Stomach (tissue), 4 donors: ENCODE measurements at regions not wholly inside any gene's neighbourhood (a gene's known extent, or its start where the extent isn't known, plus 50 kb on each side); places are given as distances from the start of the nearest gene placed in this dataset.
"Not testable (repeated sequence)": the region's sequence is repeated elsewhere in the genome, so short reads cannot be mapped to it uniquely, and the experiment has no call there.

ENCODE experiments used
- EP300 ChIP-seq: sonication (generic); formaldehyde crosslinking; IDR thresholded peaks from one replicate; pipeline ENCODE4 v1.6.1; 2017; ENCODE audit warnings: antibody characterized with exemption
- POLR2A ChIP-seq, 4 donors: fragments of 450-650 bp; IDR thresholded peaks; one replicate each; pipeline ENCODE4 v1.6.1; 2016; ENCODE audit warnings: antibody characterized with exemption in 4 of 4, control low read depth in 2 of 4, mild to moderate bottlenecking in 1 of 4, moderate library complexity in 1 of 4
- POLR2AphosphoS5 ChIP-seq, 3 donors: sonication (generic); formaldehyde crosslinking; IDR thresholded peaks; one replicate each; pipeline ENCODE4 v1.6.1; 2016; ENCODE audit warnings: antibody characterized with exemption in 3 of 3
- TF ChIP-seq, protein P1 (sequence below), 7 experiments: fragments of 450-650 bp in 4 of 7; fragments of 200-600 bp in 3 of 7; sonication (generic) in 3 of 7; IDR thresholded peaks; one replicate each; pipeline ENCODE4 v1.5.1; 2016 to 2019; ENCODE audit warnings: antibody characterized with exemption in 7 of 7, control low read depth in 2 of 7, mild to moderate bottlenecking in 1 of 7

DNA sequence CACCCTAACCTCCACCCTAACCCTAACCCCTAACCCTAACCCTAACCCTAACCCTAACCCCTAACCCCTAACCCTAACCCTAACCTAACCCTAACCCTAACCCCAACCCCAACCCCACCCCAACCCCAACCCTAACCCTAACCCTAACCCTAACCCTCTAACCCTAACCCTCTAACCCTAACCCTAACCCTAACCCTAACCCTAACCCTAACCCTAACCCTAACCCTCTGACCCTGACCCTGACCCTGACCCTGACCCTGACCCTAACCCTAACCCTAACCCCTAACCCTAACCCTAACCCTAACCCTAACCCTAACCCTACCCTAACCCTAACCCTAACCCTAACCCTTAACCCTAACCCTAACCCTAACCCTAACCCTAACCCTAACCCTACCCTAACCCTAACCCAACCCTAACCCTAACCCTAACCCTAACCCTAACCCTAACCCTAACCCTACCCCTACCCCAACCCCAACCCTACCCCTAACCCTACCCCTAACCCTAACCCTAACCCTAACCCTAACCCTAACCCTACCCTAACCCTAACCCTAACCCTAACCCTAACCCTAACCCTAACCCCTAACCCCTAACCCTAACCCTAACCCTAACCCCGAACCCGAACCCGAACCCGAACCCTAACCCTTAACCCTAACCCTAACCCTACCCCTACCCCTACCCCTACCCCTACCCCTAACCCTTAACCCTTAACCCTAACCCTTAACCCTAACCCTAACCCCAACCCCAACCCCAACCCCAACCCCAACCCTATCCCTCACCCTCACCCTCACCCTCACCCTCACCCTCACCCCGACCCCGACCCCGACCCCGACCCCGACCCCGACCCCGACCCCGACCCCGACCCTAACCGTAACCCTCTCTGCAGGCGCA, 186.2 kb upstream of the CHL1 start:
- TF ChIP-seq, protein P1, sequence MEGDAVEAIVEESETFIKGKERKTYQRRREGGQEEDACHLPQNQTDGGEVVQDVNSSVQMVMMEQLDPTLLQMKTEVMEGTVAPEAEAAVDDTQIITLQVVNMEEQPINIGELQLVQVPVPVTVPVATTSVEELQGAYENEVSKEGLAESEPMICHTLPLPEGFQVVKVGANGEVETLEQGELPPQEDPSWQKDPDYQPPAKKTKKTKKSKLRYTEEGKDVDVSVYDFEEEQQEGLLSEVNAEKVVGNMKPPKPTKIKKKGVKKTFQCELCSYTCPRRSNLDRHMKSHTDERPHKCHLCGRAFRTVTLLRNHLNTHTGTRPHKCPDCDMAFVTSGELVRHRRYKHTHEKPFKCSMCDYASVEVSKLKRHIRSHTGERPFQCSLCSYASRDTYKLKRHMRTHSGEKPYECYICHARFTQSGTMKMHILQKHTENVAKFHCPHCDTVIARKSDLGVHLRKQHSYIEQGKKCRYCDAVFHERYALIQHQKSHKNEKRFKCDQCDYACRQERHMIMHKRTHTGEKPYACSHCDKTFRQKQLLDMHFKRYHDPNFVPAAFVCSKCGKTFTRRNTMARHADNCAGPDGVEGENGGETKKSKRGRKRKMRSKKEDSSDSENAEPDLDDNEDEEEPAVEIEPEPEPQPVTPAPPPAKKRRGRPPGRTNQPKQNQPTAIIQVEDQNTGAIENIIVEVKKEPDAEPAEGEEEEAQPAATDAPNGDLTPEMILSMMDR (IDR thresholded peaks at IDR 0.05), result not testable (repeated sequence)
- TF ChIP-seq POLR2AphosphoS5 (IDR thresholded peaks at IDR 0.05); POLR2A (IDR thresholded peaks at IDR 0.05); EP300: not testable (repeated sequence)
